ENCODE measurements at regions not wholly inside any gene's neighbourhood (a gene's known extent, or its start where the extent isn't known, plus 50 kb on each side); places are given as distances from the start of the nearest gene placed in this dataset.

DNA sequence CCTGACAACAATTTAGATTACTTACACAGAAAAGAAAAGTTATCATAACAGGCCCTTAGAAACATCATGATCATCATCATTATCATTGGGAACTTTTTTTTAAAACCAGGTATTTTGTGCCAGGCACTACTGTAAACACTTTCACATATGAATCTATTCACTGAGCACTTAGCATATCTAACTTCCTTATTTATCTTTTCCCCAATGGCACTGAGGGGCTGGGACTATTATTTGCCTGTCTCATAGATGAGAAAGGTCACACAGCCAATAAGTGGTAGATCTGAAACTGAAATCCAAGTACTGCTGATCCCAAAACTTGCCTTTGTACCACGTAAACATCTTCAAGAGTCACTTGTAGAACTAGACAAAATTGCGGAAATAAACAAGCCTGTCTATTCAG, 184.2 kb upstream of the RBPJ start:
- DNase-seq (ENCODE audit: low spot score) = no peak

DNA sequence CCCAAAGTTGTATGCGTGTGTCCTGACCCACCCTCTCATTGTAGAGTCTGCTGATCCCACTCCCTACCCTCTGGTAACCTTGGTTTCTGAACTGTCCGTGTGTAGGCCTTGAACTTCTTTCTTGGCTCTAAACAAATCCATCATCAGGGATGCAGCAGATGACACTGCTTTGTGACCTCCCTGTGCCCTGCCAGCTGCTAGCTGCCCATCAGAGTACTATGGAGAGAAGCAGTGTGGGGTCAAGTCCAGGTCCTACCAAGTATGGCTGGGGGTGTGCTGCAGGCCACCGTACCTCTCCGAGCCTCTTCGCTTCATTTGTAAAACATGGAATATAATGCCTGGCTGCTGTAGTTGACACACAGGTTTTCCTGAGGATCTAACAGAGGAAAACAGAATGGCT, 183.5 kb upstream of the RBPJ start:
- no peak for DNase-seq (ENCODE audit: low spot score)

DNA sequence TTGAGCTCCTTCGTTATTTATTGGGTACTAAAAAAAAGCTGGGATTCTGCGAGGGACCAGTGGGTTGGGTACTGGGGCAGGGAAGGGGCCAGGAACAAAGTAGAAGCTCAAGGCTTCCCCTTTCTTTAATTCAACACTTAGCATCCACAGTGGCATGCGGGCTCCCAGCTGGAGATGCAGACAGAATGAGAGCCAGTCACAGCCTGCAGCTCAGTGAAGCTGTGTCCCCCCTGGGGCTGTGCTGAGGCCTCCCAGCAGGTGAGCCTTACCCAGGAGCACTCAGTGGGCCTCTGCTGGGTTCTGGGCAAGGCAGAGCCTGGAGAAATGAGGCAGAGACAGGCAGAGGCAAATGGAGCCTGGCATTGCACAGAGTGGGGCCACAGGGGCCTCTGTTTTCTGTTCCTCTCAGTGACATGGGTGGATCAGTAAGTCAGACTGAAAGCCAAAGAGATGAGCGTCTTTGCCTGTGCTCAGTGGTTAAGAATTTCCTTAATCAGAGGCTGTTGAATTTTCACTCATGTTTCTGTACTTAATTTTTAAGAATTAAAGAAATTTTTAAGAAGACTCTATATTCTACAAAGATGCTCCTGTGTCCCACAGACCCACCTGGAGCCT, 181.4 kb upstream of the RBPJ start:
- DNase-seq (ENCODE audit: low spot score) = no peak

DNA sequence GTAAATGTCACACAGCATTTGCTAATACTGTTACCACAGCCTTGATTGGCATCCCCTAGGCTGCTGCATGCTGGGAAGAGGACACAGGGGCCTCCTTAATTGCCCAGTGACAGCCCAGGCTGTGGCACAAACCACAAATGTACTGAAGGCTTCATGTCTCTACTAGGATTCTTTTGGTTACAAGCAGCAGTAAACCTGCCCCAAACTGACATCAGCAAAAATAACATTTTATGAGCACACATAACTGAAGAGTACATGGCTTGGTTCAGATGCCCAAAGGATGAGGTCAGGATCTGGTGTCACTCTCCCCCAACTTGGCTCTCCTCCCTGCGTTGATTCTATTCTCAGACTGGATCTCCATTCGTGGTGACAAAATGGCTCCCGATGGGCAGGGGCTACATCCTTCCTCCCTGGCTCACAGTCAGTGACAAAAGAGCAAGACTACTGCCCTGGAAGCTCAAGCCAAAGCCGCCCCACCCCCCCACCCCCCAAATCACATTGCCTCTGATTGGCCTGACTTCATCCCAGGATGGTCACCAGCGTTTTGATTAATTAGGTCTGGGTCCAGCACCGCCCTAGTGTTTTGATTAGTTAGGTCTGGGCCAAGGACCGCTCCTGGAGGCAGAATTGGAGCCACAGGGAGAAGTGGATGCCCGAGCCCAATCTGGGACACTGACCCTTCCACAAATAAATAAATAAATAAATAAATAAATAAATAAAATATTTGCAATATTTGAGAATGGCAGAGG, 180.5 kb upstream of the RBPJ start:
- no peak for DNase-seq (ENCODE audit: low spot score)

DNA sequence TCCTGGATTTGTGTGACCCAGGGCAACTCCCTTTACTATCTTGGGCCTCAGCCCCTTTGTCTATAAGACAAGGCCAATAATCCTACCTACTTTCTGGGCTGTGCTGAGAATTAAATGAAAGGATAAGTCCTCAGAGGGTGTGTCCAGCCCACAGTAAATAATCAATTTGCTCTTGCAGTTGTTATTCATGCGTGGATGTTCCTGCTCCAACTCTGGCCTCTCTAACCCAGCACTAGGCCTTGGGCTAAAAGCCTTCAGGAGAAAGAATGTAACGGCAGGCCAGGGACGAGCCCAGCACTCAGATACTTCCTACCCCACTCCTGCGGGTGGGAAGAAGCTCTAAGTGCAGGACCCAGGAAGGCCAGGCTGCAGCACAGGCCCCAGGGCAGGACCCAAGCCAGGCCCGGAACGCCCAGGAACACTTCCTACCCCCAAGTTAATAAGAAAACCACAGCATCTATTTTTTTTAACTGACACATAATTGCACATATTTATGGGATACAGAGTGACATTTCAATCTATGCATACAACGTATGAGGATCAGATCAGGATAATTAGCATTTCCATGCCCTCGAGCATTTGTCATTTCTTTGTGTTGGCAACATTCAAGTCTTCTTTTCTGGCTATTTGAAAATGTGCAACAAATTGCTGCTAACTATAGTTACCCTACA, 179.6 kb upstream of the RBPJ start:
- no peak for DNase-seq (ENCODE audit: low spot score)

DNA sequence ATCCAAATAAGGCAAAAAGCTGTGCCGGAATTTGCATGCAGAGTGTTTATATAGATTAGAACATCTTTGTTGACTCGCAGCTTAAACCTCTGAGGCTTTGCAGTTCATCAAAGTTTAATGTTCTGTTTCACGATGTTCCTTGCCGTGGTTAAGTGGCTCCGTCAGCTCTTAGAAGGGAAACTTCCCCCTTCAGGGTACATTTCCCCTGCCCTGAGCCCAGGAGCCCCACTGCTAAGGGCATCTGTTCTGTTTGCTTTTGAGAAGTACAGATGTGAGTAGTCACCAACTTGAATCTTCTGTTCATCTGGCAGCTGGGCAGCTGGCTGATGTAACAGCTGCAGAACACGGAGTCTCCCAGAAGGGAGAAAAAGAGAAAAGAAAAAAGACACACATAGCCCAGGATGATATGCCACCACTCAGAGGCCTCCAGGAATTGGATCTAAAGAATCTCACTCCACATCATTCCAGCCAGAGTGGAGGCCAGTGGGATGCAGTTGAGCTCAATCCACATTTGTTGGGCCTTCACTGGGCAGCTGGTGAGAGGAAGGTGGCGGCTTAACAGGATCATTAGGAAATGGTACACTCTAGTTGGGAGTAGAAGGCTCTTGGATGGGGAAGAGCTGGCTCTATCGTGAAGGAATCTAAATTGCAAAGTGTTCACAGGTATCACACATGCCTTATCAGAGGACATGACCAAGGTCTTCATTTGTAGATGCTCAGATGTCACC, 178.7 kb upstream of the RBPJ start:
- DNase-seq (ENCODE audit: low spot score) = no peak

DNA sequence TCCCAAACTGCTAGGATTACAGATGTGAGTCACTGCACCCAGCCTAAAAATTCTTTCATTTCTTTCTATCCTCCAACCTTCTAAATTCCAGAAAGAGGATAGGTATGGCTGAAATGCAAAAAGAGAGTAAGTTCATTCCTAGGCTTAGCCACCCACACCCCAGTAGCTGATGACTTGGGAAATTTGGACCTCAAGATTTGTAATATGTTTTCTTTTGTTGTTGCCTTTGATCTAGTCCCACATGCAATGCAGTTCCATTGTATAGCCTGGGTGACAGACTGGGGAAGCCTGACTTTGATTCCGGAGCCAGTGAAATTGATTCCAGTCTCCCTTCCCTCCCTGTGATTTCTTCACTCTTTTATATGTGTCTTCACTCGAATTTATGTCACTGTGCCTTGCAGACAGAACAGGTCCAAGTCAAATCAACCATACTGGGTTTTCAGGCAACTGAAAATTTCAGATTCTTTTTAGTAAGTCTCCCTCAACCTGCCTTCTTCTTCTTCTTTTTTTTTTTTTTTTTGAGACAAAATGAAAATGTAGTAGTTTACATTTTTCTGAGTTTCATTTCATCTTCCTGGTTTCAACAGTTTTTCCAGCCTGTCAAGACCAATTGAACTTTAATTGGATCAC, 176.2 kb upstream of the RBPJ start:
- no peak for DNase-seq (ENCODE audit: low spot score)

DNA sequence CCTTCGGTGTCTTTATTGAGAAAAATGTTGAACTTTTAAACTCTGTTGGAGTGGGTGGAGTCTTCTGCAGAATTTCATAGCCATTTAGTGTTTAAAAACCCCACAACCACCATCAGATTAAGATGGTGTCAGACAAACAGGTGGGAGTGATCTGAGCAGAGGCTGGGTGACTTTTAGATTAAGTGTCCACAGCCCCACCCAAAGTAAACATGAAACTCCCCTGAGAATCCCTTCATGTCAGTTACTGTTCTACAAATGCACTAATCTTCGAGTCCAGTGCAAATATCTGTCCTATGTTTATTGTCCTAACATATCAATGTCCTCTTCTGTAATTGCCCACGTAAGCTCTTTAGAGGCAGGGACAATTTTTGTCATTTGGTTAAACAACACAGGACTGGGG, 175.6 kb upstream of the RBPJ start:
- DNase-seq (ENCODE audit: low spot score) = no peak

DNA sequence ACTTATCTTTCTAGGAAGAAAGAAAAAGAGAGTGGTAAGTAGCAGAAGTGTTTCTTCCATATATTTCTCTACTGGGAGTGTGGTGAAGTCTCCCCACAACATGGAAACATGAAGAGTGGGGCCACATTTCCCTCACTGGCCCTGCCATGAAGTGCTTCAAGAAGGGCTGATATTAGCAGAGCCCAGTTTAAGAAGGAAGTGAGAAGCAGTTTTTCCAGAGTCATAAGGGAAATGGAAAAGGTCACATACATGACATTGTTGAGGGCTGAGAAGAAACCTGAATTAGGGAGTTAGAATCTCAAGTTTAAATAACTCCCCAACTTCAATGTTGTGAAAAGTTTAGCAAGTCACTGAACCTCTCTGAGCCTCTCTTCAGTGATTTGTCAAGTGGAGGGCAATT, 171.9 kb upstream of the RBPJ start:
- DNase-seq (ENCODE audit: low spot score) = no peak

DNA sequence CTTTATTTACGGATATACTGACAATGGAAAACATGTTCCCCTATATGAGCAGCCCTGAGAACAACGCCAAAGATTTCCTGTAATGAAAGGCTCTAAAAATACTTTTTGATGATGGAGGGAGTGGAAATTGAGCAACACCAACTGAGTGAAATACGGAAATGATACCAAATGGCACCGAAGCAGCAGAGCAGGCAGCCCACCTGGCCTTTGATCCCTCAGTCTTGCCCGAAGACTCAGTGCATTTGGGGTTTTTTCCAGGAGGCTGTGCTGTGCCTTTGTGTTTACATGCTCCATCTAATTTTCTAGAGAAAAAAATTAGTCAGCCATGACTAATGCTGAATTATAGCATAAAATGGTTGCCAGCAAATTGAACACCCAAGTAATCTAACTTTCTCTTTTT, 169.9 kb upstream of the RBPJ start:
- no peak for DNase-seq (ENCODE audit: low spot score)

DNA sequence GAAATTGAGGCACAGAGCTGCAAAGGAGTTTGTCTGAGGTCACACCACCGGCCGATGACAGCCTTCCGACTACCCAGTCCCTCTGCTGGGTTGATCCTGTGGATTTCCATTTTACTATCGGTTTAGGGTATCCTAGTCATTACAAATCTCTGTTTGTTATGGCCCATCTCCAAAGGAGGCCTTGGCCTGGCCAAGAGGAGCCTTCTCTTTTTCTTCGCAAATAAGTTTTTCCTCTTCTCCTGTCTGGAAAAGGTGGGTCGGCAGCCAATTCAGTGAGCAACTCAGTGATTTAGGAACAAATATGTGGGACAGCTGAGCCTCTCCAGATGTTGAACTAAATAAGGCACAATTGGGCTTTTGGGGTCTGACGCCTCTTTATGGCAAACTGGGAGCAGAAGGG, 169.2 kb upstream of the RBPJ start:
- DNase-seq (ENCODE audit: low spot score) = no peak

DNA sequence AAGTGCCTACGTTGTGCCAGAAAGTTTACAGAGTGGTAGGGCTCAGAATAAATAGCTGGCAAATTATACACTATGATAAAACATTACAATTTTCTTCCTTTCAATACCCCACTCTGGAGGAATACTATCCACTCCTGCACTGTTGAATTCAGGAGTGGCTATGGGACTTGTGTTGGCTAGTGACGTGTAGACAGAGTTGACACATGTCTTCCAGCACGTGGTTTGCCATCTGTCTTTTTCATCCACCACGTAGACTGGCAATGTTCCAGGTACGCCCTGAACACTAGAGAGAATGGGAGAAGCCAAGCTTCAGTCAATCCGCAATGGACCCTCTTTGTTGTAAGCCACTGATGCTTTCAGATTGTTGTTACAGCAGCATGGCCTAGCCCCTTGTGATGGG, 168.8 kb upstream of the RBPJ start:
- DNase-seq (ENCODE audit: low spot score) = no peak

DNA sequence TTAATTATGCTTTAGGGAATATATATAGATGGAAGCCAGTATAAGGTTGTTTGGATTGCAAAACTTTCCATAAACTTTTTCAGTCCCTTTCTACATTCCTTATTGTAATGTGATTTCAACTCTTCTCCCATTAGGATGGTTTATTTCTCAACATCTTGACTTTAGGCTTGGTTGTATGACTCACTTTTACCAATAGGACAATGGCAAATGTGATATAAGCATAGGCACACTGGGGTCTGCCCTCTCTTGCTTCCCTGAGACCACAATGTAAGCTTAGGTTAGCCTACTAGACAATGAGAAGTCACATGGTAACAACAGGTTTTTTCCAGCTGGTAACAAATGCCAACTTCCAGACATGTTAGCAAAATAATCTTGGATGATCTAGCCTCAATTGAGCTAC, 163.3 kb upstream of the RBPJ start:
- no peak for DNase-seq (ENCODE audit: low spot score)

DNA sequence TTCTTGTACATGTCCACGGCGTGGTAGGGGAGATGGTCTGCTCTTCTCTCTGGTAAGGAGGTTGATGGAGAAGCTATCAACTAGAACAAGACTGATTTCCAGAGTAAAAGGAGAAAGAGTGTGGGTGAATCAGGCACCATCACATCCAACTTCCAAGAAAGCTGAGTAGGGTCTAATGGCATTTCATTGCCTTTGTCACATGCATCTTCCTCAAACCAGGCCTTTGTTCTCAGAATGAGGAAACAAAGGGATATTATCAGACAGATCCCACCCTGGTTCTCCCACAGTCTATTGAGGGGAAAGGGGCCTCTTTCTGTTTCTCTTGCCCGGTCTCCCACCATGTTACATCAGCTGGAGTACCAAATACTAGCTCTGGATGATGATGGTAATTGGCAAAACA, 160.2 kb upstream of the RBPJ start:
- DNase-seq (ENCODE audit: low spot score) = no peak

DNA sequence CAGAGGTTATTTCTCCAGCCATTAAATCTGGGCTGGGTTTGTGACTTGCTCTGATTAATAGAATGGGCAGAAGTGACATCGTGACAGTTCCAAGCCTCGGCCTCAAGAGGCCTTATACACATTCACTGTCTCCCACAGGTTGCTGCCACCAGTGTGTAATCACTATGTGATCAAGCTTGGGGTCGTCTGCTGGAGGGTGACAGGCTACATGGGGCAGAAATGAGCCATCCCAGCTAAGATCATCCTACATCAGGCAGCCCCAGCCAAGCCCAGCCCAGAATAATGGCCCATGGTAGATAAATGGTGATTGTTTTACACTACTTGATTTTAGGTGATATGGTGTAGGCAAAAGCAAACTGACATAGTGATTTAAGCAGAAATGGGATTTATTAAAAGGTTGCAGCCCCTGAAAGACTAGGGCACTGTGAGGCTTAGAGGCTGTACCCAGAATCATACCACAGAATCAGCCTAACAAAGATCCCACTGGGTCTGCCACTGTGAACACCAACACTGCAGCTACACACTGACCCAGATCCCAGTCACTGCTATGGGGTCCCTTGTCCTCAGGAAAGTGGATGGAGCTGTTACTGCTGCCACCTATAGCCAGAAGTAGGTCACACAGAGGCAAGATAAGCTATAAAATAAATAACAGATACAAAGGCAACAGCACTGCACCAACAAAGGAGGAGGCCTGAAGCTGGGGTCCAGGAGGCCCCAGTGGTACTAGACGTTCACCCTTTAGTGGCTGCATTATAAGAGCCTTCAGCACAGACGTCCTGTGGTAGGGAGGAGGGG, 159.6 kb upstream of the RBPJ start:
- DNase-seq (ENCODE audit: low spot score) = no peak

DNA sequence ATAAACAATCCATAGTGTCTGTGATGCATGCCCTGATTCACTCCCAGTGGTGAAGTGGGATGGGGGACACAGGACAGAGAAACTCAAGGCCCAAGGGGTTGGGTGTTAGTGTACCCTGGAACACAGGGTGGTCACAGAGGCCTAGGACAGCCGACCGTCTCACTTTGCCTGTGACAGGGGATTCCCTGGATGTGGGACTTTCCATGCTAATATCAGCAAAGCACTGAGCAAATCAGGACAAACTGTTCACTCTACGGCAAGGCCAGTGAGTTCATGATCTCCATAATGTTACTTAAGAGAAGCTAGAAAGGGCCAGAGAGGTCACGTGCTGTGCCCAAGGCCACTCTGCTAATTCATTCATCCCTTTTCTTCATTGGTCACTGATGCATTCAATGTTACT, 158.7 kb upstream of the RBPJ start:
- DNase-seq (ENCODE audit: low spot score) = no peak

DNA sequence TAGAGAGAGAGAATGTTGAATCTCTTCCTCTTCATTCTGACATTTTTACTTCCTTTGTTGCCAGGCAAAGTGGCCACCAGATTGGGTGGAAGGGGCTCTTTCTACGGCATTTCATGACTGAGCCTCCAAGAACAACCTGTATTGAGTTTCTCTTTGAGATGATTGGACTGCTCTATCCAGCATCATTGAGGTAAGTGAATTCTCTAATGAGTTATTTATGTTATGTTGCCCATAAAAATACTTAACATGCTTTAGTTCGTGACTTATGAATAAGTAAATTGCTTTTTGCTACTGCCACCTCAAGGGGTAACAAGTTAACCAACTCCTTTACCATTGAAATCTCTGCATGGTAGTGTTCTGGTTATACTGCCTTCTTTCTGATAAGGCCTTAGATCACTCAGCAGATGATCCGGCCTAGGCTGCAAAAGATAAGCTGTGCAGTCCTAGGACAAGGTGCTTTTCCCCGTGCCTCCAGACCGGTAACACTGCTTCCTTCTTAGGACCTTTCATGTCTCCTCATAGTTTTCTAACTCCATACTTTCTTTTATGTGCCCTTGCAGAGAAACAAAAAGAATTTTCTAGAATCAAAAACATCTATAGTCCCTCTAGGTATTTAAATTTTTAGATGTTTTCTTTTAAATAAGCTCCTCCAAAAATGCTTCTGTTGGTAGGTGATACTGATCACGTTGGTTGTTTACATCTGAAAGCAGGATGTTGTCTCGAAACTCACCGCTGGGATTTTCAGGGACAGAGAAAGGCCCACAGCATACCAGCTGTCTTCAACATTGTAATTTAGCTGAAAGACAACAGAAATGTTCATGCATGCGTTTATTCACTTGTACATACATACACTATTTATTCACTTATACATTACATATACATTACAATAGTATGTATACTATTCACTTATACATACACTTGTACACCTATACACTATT, 157.1 kb upstream of the RBPJ start:
- DNase-seq (ENCODE audit: low spot score) = no peak

DNA sequence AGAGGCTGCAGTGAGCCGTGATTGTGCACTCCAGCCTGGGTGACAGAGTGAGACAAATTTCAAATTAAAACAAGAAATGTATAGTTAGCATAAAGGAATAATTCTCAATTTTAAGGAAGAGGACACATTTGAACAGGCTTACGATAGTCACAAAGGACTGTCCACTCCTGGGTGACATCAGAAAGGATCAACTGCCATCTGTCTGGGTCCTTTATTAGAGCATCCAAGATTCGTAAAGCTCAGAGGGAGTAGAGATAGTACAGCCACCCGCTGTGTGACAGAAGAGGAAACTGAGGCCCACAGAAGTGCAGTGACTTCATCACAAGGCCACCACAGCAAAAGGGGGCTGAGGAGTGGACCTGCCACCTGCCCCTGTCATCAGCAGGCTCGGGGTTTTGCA, 149.3 kb upstream of the RBPJ start:
- DNase-seq (ENCODE audit: low spot score) = no peak

DNA sequence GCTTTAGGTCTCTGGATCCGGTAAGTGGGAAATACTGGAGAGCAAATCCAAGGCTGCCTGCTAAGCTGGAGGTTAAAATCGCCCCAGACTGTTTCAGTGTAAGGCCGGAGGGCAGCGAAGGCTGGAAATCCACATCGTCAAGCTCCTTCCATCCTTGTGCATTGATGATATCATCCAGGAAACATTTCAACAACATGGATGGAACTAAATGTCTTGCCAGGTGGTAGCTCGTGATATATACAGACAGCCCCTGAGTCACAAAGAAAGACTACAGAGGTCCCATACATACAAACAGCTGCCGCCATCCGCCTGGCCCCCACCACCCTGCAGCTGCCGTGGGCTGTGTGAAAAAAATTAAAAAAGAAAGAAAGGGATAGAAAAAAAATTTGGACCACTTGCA, 148.9 kb upstream of the RBPJ start:
- no peak for DNase-seq (ENCODE audit: low spot score)

DNA sequence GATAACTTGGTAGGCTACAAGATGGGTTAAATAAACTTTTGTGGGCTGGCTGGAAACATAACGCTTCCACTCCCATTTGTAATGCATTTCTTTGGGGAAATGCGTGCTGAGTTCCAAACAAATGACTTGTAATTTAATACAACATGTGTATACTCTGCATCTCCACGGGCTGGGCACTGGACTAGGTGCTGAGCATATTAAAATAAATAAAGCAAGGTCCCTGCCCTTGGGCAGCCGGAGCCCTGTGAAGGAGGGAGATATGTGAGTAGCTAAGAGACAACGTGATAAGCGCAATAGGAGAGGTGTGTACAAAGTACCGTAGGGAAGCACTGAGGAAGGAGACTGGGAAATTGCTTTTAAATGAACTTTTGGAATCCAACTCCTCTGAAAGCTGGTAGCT, 147.2 kb upstream of the RBPJ start:
- no peak for DNase-seq (ENCODE audit: low spot score)

Data from mesenteric fat pad (tissue), 1 donor.